GM11168 (cell line): ENCODE measurements at regions not wholly inside any gene's neighbourhood (a gene's known extent, or its start where the extent isn't known, plus 50 kb on each side); places are given as distances from the start of the nearest gene placed in this dataset.
"Not testable (repeated sequence)": the region's sequence is repeated elsewhere in the genome, so short reads cannot be mapped to it uniquely, and the experiment has no call there.

Source experiments
- in situ Hi-C: fragments of 300-500 bp; cut with MboI; formaldehyde crosslinking; loops from one replicate; pipeline ENCODE4 v1.12.0; 2022; ENCODE audit warnings: low sequenced_read_pairs; ENCODE audit not compliant: unreplicated experiment

DNA sequence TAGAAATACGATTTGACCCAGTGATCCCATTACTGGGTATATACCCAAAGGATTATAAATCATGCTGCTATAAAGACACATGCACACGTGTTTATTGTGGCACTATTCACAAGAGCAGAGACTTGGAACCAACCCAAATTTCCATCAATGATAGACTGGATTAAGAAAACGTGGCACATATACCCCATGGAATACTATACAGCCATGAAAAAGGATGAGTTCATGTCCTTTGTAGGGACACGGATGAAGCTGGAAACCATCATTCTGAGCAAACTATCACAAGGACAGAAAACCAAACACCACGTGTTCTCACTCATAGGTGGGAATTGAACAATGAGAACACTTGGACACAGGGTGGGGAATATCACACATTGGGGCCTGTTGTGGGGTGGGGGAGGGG, 1665.6 kb downstream of the PCDH9 start:
- in situ Hi-C loops, result not testable (repeated sequence)

DNA sequence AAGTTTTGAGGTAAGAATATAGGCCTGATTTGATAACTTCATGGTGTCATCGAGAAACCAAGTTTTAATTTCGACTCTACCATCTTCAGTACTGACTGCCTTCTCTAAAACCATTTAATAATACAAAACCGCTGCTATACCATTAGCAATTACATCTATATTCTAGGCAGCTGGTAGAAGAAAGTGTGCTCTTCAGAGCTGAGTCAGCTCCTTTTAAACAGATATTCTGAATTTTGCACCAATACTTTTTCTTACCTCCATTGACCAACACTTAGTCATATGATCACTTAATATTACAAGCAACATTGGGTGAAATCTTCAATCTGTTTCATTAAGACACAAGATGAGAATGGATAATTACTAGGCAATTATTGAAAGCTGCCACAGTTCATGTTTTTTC, 1667.8 kb downstream of the PCDH9 start:
- in situ Hi-C loops, result no loop called here

DNA sequence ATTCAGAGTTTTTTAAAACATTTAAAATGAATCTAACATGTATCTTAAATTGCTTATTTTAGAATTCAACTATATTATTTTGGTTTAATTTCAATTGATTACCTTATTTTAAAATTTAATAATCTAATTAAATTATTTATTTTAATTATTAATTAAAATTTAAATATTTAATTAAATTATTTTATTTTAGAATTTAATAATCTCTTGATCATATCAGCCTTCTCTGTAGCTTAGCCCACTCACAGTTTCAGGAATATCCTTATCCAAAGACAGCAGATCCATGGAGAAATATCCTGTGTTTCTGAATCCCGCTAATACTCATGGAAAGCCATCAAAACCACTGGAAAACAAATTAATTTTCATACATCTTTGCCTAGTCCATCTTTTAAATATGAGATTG, 1669.2 kb downstream of the PCDH9 start:
- in situ Hi-C loops, result no loop called here

DNA sequence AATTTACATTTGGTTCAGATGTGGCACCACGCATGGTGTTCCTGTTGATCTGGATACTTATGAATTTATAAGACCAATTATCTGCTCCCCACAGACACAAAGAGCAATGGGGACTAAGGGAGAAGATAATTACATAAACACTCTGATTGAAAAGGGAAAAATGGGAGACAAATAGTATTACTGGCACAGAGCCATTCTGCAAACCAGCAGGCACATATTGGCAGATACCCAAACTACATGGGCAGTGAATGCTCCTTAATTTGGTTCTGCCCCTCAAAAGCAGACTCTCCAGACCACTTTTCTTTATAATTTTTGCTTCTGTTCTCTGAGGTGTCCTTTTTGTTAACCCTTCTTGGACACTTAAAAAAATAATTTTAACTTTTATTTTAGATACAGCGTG, 1674.2 kb downstream of the PCDH9 start:
- in situ Hi-C loops, result no loop called here

- in situ Hi-C loops, result no loop called here
Observed at GRCh38 chr13:65553096-65553727, 1676.9 kb downstream of the PCDH9 start.

DNA sequence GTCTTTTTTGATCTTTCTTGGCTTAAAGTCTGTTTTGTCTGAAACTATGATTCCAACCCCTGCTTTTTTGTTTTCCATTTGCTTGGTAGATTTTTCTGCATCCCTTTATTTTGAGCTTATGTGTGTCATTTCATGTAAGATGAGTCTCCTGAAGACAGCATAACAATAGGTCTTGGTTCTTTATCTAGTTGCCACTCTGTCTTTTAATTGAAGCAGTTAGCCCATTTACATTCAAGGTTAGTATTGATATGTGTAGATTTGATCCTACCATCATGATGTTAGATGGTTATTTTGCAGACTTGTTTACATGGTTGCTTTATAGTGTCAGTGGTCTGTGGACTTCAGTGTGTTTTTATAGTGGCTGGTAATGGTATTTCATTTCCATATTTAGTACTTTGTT, 1678.9 kb downstream of the PCDH9 start:
- in situ Hi-C loops, result no loop called here

DNA sequence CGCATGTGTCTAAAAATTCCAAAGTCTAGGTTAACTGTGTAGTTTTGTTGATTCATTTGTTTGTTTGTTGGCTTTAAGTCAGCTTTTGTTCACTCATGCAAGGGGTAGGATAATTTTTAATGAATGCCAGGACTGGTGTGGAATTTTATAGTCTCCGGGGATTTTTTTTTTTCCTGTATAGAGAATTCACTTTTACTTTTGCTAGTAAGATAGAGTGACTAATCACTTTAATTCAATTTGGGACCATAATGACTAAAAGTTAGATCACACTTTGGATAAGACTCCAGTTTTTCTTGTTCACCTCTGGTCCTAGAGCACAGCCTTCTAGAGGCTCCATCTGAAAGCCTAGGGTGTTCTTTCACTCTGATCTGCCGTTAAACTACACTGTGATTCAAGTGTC, 1690.0 kb downstream of the PCDH9 start:
- in situ Hi-C loops, result no loop called here

- in situ Hi-C loops, result no loop called here
Observed at GRCh38 chr13:65535370-65535769, 1694.8 kb downstream of the PCDH9 start.

DNA sequence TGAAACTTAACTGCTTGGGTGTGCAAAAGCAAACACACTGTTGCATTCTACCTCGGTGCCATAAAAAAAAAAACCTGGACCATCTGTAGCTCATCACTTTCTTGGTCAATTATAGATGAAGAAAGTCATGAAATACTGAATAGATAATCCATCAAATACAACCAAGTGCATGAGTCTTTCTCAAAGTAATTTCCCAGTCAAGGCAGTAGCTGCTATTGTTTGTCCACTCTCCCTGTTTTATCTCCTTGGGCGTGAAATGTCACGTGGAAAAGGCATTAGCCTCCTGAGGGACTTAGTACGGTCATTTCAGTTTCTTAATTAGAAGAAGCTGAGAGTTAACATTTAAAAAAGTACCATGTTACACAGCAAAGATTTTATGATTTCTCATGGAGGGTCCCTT, 1697.9 kb downstream of the PCDH9 start:
- in situ Hi-C loops, result no loop called here

GRCh38 chr13:65530688-65531087, 1699.4 kb downstream of the PCDH9 start:
- in situ Hi-C loops, result no loop called here

- in situ Hi-C loops, result no loop called here
Observed at GRCh38 chr13:65529541-65529940, 1700.6 kb downstream of the PCDH9 start.

GRCh38 chr13:65508745-65509144, 1721.4 kb downstream of the PCDH9 start:
- in situ Hi-C loops, result no loop called here

GRCh38 chr13:65508338-65508737, 1721.8 kb downstream of the PCDH9 start:
- in situ Hi-C loops, result no loop called here

DNA sequence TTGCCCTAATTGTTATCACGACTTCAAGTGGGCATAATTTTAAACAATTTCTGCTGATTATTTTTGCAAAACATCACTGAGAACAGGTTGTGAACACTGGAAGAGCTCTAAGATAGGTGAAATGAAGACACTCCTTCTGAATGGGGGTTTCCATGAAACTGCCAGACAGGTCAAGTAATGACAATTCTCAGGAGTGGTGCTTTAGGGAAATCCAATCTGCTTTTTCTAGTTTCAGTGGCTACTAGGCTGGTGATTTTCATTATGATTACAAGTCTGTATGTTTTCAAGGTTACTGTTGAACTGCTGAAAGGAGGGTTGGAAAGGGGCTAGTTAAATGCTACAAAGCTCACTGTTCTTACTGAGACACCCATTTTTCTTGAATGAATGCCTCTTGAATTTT, 1724.2 kb downstream of the PCDH9 start:
- in situ Hi-C loops, result no loop called here

GRCh38 chr13:65504213-65504612, 1725.9 kb downstream of the PCDH9 start:
- in situ Hi-C loops, result no loop called here

DNA sequence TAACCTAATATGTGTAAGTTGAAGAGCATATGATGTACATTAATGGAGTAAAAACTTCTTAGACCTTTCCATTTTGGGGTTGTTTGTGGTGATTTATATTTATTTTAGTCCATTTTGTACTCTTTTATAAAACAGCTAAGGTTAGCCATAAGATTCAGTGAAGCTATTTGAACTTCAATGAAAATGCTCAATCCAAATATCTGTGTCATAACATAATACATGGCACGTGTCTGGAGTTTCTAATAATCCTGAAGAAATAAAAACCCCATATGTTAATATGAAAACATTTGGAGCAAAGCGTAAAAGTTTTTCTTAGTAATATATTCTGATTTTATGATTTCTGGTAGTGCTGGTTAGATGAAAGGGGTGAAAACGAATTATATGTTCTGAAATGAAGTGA, 1729.7 kb downstream of the PCDH9 start:
- in situ Hi-C loops, result no loop called here

- in situ Hi-C loops, result no loop called here
Observed at GRCh38 chr13:65499256-65499655, 1730.9 kb downstream of the PCDH9 start.

DNA sequence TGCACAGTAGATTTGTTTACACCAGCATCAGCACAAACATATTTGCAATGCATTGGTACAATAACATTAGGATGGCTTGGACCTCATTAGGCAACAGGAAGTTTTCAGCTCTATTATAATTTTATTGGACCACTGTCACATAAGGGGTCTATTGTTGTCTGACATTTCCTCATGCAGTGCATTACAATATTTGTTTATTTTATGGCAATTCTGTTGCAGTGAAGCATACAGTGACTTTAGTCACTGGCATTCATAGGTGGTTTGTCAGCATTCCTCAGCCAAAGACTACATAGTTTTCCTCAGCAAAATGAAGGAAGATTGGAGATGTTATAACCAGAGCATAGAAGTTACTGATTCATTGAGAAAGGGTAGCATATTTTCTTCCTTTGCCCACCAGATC, 1732.9 kb downstream of the PCDH9 start:
- in situ Hi-C loops, result no loop called here

DNA sequence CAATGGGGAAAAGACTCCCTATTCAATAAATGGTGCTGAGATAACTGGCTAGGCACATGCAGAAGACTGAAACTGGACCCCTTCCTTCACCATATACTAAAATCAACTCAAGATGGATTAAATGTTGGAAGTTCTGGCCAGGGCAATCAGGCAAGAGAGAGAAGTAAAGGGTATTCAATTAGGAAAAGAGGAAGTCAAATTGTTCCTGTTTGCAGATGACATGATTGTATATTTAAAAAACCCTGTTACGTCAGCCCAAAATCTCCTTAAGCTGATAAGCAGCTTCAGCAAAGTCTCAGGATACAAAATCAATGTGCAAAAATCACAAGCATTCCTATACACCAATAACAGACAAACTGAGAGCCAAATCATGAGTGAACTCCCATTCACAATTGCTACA, 1739.4 kb downstream of the PCDH9 start:
- in situ Hi-C loops, result not testable (repeated sequence)

GRCh38 chr13:65488606-65489005, 1741.5 kb downstream of the PCDH9 start:
- in situ Hi-C loops, result no loop called here

DNA sequence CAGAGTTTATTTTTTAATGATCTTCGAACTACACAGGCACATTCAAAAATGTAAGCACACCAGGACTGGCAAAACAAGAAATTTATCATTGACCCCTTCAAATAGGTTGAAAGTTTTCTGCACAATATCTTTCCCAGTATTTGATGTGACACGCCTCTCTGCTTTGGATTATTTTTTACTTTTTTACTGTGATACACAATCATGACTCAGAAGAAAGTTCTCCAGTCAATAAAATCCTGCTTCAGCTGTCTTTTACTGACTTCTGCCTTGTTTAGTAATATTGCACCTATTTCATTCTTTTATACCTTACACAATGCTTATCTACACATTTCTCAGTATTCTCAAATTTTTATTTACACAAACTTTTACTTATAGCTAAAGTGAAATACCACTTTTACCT, 1750.4 kb downstream of the PCDH9 start:
- in situ Hi-C loops, result no loop called here

GRCh38 chr13:65473196-65473595, 1756.9 kb downstream of the PCDH9 start:
- in situ Hi-C loops, result no loop called here

DNA sequence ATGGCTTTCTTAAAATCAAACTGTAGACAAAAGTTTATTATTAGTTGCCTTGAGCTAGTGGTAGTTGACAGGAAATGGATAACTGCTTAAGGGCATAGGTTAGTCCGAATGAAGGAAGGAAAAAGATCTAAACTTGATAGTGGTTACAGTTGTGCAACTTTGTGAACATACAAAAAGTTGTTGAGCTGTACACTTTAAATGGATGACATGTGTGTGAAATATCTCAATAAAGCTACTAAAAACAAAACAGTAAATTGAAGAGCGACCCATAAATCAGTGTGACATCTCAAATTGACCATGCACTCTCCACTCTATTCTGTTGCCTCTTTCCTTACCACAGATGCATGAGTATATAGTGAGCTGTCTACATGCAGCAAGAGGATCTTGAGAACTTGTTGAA, 1757.8 kb downstream of the PCDH9 start:
- in situ Hi-C loops, result no loop called here
